ENCODE measurements at regions not wholly inside any gene's neighbourhood (a gene's known extent, or its start where the extent isn't known, plus 50 kb on each side); places are given as distances from the start of the nearest gene placed in this dataset.

DNA sequence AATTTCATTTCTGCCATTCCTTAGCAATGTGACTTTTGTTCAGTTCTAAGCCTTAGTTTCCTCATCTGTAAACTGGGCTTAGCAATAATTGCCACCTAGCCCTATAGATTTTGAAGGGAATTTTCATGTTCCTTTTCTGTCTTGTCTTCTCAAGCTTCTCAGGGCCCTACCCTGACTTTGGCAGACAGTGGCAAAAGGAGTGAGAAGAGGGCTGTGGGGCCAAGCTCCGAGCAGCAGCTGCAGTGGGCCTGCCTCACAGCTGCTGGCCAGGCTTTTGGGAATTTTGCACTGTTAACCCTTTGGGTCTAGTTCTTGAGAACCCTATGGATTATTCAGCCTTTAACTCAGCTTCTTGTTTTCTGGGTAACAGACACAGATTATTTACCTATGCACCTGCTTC, 67.6 kb upstream of the IGSF1 start:
- Mint-ChIP-seq H3K9me3 (ENCODE audit: unreplicated experiment) (no peaks in the 10 kb centered on the region), H3K36me3 (ENCODE audit: insufficient read depth, unreplicated experiment) (no peaks in the 10 kb centered on the region), H3K27ac (ENCODE audit: unreplicated experiment) (no peak overlapping the region), H3K4me1 (ENCODE audit: low read depth, unreplicated experiment) (no peaks in the 10 kb centered on the region), H3K27me3 (ENCODE audit: insufficient read depth, unreplicated experiment) (no peaks in the 10 kb centered on the region), H3K4me3 (ENCODE audit: unreplicated experiment) (no peak overlapping the region)
- intact Hi-C loops (cut with micrococcal nuclease; ENCODE audit: unreplicated experiment): no loop called here
- Histone ChIP-seq H3K27me3 (replicated peaks; ENCODE audit: control insufficient read depth, insufficient read depth, low read length) (no peaks in the 10 kb centered on the region), H3K4me1 (no peaks in the 10 kb centered on the region), H3K4me3 (ENCODE audit: low read depth, low read length) (no peak overlapping the region), H3K9me3 (no peaks in the 10 kb centered on the region), H3K36me3 (ENCODE audit: control insufficient read depth, insufficient read depth, low read length) (no peaks in the 10 kb centered on the region)
- ChIA-PET POLR2A (no interaction called here), CTCF (no interaction called here)
- TF ChIP-seq, protein P1, sequence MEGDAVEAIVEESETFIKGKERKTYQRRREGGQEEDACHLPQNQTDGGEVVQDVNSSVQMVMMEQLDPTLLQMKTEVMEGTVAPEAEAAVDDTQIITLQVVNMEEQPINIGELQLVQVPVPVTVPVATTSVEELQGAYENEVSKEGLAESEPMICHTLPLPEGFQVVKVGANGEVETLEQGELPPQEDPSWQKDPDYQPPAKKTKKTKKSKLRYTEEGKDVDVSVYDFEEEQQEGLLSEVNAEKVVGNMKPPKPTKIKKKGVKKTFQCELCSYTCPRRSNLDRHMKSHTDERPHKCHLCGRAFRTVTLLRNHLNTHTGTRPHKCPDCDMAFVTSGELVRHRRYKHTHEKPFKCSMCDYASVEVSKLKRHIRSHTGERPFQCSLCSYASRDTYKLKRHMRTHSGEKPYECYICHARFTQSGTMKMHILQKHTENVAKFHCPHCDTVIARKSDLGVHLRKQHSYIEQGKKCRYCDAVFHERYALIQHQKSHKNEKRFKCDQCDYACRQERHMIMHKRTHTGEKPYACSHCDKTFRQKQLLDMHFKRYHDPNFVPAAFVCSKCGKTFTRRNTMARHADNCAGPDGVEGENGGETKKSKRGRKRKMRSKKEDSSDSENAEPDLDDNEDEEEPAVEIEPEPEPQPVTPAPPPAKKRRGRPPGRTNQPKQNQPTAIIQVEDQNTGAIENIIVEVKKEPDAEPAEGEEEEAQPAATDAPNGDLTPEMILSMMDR (IDR thresholded peaks at IDR 0.05; ENCODE audit: insufficient read depth in 1 of 2, low read depth in 1 of 2, low read length in 1 of 2, severe bottlenecking in 1 of 2, unreplicated experiment in 1 of 2): no peak
- no TSS peak for BruUV-seq (replicated peaks)
- no peak for DNase-seq

DNA sequence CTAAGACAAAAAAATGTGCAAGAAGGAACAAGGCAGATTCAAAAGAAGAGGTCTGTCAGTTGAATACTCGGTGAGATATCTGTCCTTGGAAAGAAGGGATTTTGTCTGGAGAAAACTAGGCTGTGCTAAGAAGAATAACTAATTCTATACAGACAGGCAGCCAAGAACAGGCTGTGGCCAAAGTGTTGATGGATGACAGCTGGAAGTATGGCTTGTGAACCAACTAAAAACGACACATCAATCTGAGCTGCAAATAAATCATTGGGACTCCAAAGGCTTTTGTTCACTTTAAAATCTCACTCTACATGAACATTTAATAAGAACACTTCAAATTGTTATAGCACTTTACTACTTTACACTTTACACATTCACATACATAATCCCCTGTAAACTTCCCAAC, 70.5 kb upstream of the IGSF1 start:
- no peak for DNase-seq
- H3K4me1 Mint-ChIP-seq (ENCODE audit: low read depth, unreplicated experiment): no peaks in the 10 kb centered on the region
- ChIA-PET POLR2A (no interaction called here), CTCF (no interaction called here)
- intact Hi-C loops (cut with micrococcal nuclease; ENCODE audit: unreplicated experiment): no loop called here
- no peak overlapping the region for H3K27ac Mint-ChIP-seq (ENCODE audit: unreplicated experiment)
- no peak overlapping the region for H3K4me3 ChIP-seq (ENCODE audit: low read depth, low read length)
- BruUV-seq (replicated peaks): no TSS peak
- TF ChIP-seq, protein P1 (IDR thresholded peaks at IDR 0.05; ENCODE audit: insufficient read depth in 1 of 2, low read depth in 1 of 2, low read length in 1 of 2, severe bottlenecking in 1 of 2, unreplicated experiment in 1 of 2): no peak
- H3K4me3 Mint-ChIP-seq (ENCODE audit: unreplicated experiment): no peak overlapping the region
- peaks cover 3% of the 10 kb centered on the region for H3K36me3 Mint-ChIP-seq (ENCODE audit: insufficient read depth, unreplicated experiment)
- no peaks in the 10 kb centered on the region for H3K4me1 ChIP-seq
- H3K27me3 ChIP-seq (replicated peaks; ENCODE audit: control insufficient read depth, insufficient read depth, low read length): no peaks in the 10 kb centered on the region
- H3K9me3 ChIP-seq: no peaks in the 10 kb centered on the region
- H3K36me3 ChIP-seq (ENCODE audit: control insufficient read depth, insufficient read depth, low read length): no peaks in the 10 kb centered on the region
- H3K9me3 Mint-ChIP-seq (ENCODE audit: unreplicated experiment): no peaks in the 10 kb centered on the region
- no peaks in the 10 kb centered on the region for H3K27me3 Mint-ChIP-seq (ENCODE audit: insufficient read depth, unreplicated experiment)

DNA sequence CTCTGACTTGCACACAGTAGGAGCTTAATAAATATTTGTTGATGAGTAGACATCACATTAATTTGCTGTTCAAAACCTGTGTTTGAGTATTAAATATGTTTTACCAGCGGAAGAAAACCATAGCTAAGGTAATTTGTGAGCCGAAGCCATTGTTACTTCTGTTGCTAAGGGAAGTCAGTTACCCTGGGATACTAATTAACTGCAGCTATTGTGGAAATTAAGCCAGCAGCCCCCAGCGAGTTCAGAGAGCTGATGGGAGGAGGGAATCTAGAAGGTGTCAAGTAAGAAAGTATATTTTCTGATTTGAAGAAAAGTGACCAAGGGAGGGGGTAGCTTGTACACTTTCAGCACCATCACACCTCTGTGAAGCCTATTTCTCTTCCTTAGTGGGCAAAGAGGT, 76.7 kb upstream of the IGSF1 start:
- no peaks in the 10 kb centered on the region for H3K4me1 Mint-ChIP-seq (ENCODE audit: low read depth, unreplicated experiment)
- CTCF ChIA-PET: interaction anchor here (0.7 kb wide), 1 partner anchor 103 kb away, joined by 5 read pairs; no protein-coding TSS in a partner anchor
- intact Hi-C loops (cut with micrococcal nuclease; ENCODE audit: unreplicated experiment): loop anchor here (5.0 kb wide), 1 partner anchor 103 kb away; no protein-coding TSS in a partner anchor

More for the DNA sequence above, 76.7 kb upstream of the IGSF1 start:
- Histone ChIP-seq H3K9me3 (no peaks in the 10 kb centered on the region), H3K4me3 (ENCODE audit: low read depth, low read length) (no peak overlapping the region), H3K36me3 (ENCODE audit: control insufficient read depth, insufficient read depth, low read length) (no peaks in the 10 kb centered on the region), H3K27me3 (replicated peaks; ENCODE audit: control insufficient read depth, insufficient read depth, low read length) (no peaks in the 10 kb centered on the region), H3K4me1 (no peaks in the 10 kb centered on the region)
- no peak overlapping the region for H3K4me3 Mint-ChIP-seq (ENCODE audit: unreplicated experiment)
- H3K27me3 Mint-ChIP-seq (ENCODE audit: insufficient read depth, unreplicated experiment): no peaks in the 10 kb centered on the region
- DNase-seq: no peak
- POLR2A ChIA-PET: no interaction called here
- no peaks in the 10 kb centered on the region for H3K9me3 Mint-ChIP-seq (ENCODE audit: unreplicated experiment)
- BruUV-seq (replicated peaks): no TSS peak
- H3K36me3 Mint-ChIP-seq (ENCODE audit: insufficient read depth, unreplicated experiment): peaks cover 12% of the 10 kb centered on the region
- TF ChIP-seq, protein P1 (IDR thresholded peaks at IDR 0.05; ENCODE audit: insufficient read depth in 1 of 2, low read depth in 1 of 2, low read length in 1 of 2, severe bottlenecking in 1 of 2, unreplicated experiment in 1 of 2): no peak
- no peak overlapping the region for H3K27ac Mint-ChIP-seq (ENCODE audit: unreplicated experiment)
